ENCODE measurements at regions not wholly inside any gene's neighbourhood (a gene's known extent, or its start where the extent isn't known, plus 50 kb on each side); places are given as distances from the start of the nearest gene placed in this dataset.

DNA sequence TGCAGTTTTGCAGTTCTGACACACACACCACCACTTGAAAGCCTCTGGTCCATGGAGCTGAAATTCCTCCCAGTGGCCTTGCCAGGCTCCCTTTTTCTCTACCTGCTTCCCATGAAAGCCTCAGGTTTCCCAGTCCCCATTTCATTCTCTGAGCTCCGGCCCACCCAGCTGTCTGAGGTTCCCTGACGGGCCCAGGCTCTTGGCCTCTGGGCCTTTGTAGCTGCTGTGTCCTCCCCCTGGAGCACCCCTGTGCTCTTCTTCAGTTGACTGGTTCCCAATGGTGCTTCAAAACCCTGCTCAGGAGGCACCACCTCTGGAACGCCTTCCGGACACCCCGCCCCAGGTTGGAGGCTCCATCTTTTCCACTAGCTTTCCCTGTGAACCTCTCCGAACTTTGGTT lies 155.9 kb upstream of the SHB start:
- TF ChIP-seq, protein P1, sequence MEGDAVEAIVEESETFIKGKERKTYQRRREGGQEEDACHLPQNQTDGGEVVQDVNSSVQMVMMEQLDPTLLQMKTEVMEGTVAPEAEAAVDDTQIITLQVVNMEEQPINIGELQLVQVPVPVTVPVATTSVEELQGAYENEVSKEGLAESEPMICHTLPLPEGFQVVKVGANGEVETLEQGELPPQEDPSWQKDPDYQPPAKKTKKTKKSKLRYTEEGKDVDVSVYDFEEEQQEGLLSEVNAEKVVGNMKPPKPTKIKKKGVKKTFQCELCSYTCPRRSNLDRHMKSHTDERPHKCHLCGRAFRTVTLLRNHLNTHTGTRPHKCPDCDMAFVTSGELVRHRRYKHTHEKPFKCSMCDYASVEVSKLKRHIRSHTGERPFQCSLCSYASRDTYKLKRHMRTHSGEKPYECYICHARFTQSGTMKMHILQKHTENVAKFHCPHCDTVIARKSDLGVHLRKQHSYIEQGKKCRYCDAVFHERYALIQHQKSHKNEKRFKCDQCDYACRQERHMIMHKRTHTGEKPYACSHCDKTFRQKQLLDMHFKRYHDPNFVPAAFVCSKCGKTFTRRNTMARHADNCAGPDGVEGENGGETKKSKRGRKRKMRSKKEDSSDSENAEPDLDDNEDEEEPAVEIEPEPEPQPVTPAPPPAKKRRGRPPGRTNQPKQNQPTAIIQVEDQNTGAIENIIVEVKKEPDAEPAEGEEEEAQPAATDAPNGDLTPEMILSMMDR (IDR thresholded peaks at IDR 0.05), result no peak
- TF ChIP-seq POLR2A (IDR thresholded peaks at IDR 0.05), result no peak
